ENCODE measurements at regions not wholly inside any gene's neighbourhood (a gene's known extent, or its start where the extent isn't known, plus 50 kb on each side); places are given as distances from the start of the nearest gene placed in this dataset.

DNA sequence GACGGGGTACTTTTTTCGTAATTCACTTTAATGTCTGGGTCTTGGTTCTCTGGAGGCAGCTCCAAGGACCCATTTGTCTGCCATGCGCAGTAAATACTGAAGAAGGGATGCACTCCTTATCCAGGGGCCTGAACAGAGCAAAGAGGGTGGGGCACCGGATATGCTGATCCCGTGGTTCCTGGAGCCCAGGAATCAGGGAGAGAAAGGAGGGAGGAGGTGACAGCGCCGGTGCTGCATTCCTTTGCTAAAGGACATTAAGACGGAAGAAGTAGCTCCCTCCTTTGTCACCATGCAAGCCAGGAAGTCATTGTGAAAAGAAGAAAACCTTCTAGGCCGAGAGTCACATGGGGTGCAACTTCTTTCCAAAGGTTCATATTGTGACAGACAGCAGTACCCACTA, 1057.7 kb downstream of the VRK1 start:
- no peak overlapping the region for H3K4me3 ChIP-seq (ENCODE audit: low read length)
- H3K27ac ChIP-seq (ENCODE audit: low read length) = no peak overlapping the region
- intact Hi-C loops (cut with micrococcal nuclease) = no loop called here
- Mint-ChIP-seq H3K27me3 (ENCODE audit: low read depth in 2 of 2) (peaks cover 0 to 12% of the 10 kb centered on the region in 2 donors), H3K4me1 (no peaks in the 10 kb centered on the region), H3K4me3 (no peak overlapping the region), H3K36me3 (no peaks in the 10 kb centered on the region), H3K9me3 (no peaks in the 10 kb centered on the region), H3K27ac (no peak overlapping the region)
- H3K36me3 ChIP-seq (ENCODE audit: control insufficient read depth, insufficient read depth, low read length) = no peaks in the 10 kb centered on the region
- H3K4me1 ChIP-seq (ENCODE audit: control insufficient read depth, insufficient read depth, low read length) = no peaks in the 10 kb centered on the region
- ATAC-seq (no peak), DNase-seq (no peak)
- 87% methylated on average over 9 of the region's 9 CpGs for WGBS (ENCODE audit: insufficient coverage)
- no peaks in the 10 kb centered on the region for H3K27me3 ChIP-seq (ENCODE audit: control insufficient read depth, insufficient read depth, low read length)
- TF ChIP-seq CTCF (IDR thresholded peaks at IDR 0.05) = no peak
- no peaks in the 10 kb centered on the region for H3K9me3 ChIP-seq (ENCODE audit: control insufficient read depth, insufficient read depth, low read length)

DNA sequence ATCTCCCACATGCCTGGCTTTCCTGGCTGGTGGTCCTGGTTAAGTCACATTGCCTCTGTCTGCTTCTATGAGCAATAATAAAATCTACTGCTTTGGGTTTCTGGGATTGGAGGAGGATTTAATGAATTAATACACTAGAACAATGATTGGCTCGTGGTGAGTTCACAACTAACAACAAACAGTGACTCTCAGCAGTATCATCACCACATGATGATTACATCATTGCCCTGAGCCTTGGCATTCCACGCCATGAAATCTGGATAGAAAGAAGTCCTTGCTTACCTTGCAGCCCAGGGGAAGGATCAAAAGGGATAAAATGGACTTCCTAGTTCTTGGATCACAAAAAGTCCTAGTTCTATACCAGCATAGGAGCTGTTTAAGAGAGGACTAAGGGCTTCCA, 1069.0 kb downstream of the VRK1 start:
- TF ChIP-seq CTCF (IDR thresholded peaks at IDR 0.05) = no peak
- peaks cover 7 to 13% of the 10 kb centered on the region in 2 donors for H3K27me3 Mint-ChIP-seq (ENCODE audit: low read depth in 2 of 2)
- intact Hi-C loops (cut with micrococcal nuclease) = no loop called here
- WGBS (ENCODE audit: insufficient coverage) = 83% methylated on average over 2 of the region's 2 CpGs
- no peaks in the 10 kb centered on the region for H3K27me3 ChIP-seq (ENCODE audit: control insufficient read depth, insufficient read depth, low read length)
- no peak overlapping the region for H3K4me3 ChIP-seq (ENCODE audit: low read length)
- no peak overlapping the region for H3K27ac Mint-ChIP-seq
- H3K4me3 Mint-ChIP-seq = no peak overlapping the region
- H3K36me3 Mint-ChIP-seq = no peaks in the 10 kb centered on the region
- no peak overlapping the region for H3K27ac ChIP-seq (ENCODE audit: low read length)
- H3K36me3 ChIP-seq (ENCODE audit: control insufficient read depth, insufficient read depth, low read length) = no peaks in the 10 kb centered on the region
- H3K9me3 ChIP-seq (ENCODE audit: control insufficient read depth, insufficient read depth, low read length) = no peaks in the 10 kb centered on the region
- no peaks in the 10 kb centered on the region for H3K4me1 ChIP-seq (ENCODE audit: control insufficient read depth, insufficient read depth, low read length)
- no peaks in the 10 kb centered on the region for H3K9me3 Mint-ChIP-seq
- DNase-seq (no peak), ATAC-seq (no peak)
- H3K4me1 Mint-ChIP-seq = no peaks in the 10 kb centered on the region

GRCh38 chr14:97866664-97867063, 1069.5 kb downstream of the VRK1 start:
- Mint-ChIP-seq H3K27me3 (ENCODE audit: low read depth in 2 of 2) (peaks cover 7 to 16% of the 10 kb centered on the region in 2 donors), H3K36me3 (no peaks in the 10 kb centered on the region), H3K4me1 (no peaks in the 10 kb centered on the region), H3K4me3 (no peak overlapping the region), H3K9me3 (no peaks in the 10 kb centered on the region), H3K27ac (no peak overlapping the region)
- H3K27me3 ChIP-seq (ENCODE audit: control insufficient read depth, insufficient read depth, low read length) = no peaks in the 10 kb centered on the region
- no peak for TF ChIP-seq CTCF (IDR thresholded peaks at IDR 0.05)
- H3K27ac ChIP-seq (ENCODE audit: low read length) = no peak overlapping the region
- no peak overlapping the region for H3K4me3 ChIP-seq (ENCODE audit: low read length)
- DNase-seq = no peak
- WGBS (ENCODE audit: insufficient coverage) = 70% methylated on average over 4 of the region's 5 CpGs
- intact Hi-C loops (cut with micrococcal nuclease) = no loop called here
- H3K9me3 ChIP-seq (ENCODE audit: control insufficient read depth, insufficient read depth, low read length) = no peaks in the 10 kb centered on the region
- ATAC-seq = no peak
- H3K36me3 ChIP-seq (ENCODE audit: control insufficient read depth, insufficient read depth, low read length) = no peaks in the 10 kb centered on the region
- H3K4me1 ChIP-seq (ENCODE audit: control insufficient read depth, insufficient read depth, low read length) = no peaks in the 10 kb centered on the region

- H3K9me3 ChIP-seq (ENCODE audit: control insufficient read depth, insufficient read depth, low read length) = no peaks in the 10 kb centered on the region
- TF ChIP-seq CTCF (IDR thresholded peaks at IDR 0.05) = no peak
- no peaks in the 10 kb centered on the region for H3K36me3 ChIP-seq (ENCODE audit: control insufficient read depth, insufficient read depth, low read length)
- no peak overlapping the region for H3K27ac ChIP-seq (ENCODE audit: low read length)
- peaks cover 14 to 25% of the 10 kb centered on the region in 2 donors for H3K27me3 Mint-ChIP-seq (ENCODE audit: low read depth in 2 of 2)
- no peaks in the 10 kb centered on the region for H3K4me1 ChIP-seq (ENCODE audit: control insufficient read depth, insufficient read depth, low read length)
- H3K36me3 Mint-ChIP-seq = no peaks in the 10 kb centered on the region
- no peak overlapping the region for H3K4me3 ChIP-seq (ENCODE audit: low read length)
- no peaks in the 10 kb centered on the region for H3K4me1 Mint-ChIP-seq
- H3K27me3 ChIP-seq (ENCODE audit: control insufficient read depth, insufficient read depth, low read length) = no peaks in the 10 kb centered on the region
- no peak for DNase-seq
- ATAC-seq = no peak
- intact Hi-C loops (cut with micrococcal nuclease) = no loop called here
- no peaks in the 10 kb centered on the region for H3K9me3 Mint-ChIP-seq
- no peak overlapping the region for H3K4me3 Mint-ChIP-seq
- no peak overlapping the region for H3K27ac Mint-ChIP-seq
Observed at GRCh38 chr14:97873291-97873690, 1076.1 kb downstream of the VRK1 start.
